Upper lobe of left lung (tissue), 6 donors: ENCODE measurements at regions not wholly inside any gene's neighbourhood (a gene's known extent, or its start where the extent isn't known, plus 50 kb on each side); places are given as distances from the start of the nearest gene placed in this dataset.
"Not testable (repeated sequence)": the region's sequence is repeated elsewhere in the genome, so short reads cannot be mapped to it uniquely, and the experiment has no call there.

Experiments
- ATAC-seq, 2 donors: fragments of 200-7000 bp; cut with Tn5 transposase; one replicate each; pipeline ENCODE4 v1.9.1; 2022; ENCODE audit warnings: mild to moderate bottlenecking in 2 of 2, moderate library complexity in 2 of 2; ENCODE audit not compliant: low FRiP score in 2 of 2
- DNase-seq, 2 donors: peaks; one replicate each; pipeline ENCODE4 v3.0.0-alpha.2; 2019 to 2020
- H3K27ac ChIP-seq, 4 donors: fragments of 200-600 bp; sonication (generic); one replicate each; pipeline ENCODE4 v1.5.1; 2016 to 2019
- H3K27me3 ChIP-seq, 4 donors: fragments of 200-600 bp; sonication (generic); one replicate each; pipeline ENCODE4 v1.5.1; 2017 to 2019
- H3K36me3 ChIP-seq, 4 donors: fragments of 200-600 bp; sonication (generic); one replicate each; pipeline ENCODE4 v1.5.1; 2016 to 2019
- H3K4me1 ChIP-seq, 4 donors: fragments of 200-600 bp; sonication (generic); one replicate each; pipeline ENCODE4 v1.5.1; 2018 to 2019
- H3K4me3 ChIP-seq, 4 donors: fragments of 200-600 bp; sonication (generic); one replicate each; pipeline ENCODE4 v1.5.1; 2017 to 2019; ENCODE audit warnings: mild to moderate bottlenecking in 2 of 4, moderate library complexity in 1 of 4
- H3K9me3 ChIP-seq, 4 donors: fragments of 200-600 bp; sonication (generic); one replicate each; pipeline ENCODE4 v1.5.1; 2018 to 2019
- EP300 ChIP-seq, 4 donors: sonication (generic); formaldehyde crosslinking; IDR thresholded peaks; one replicate each; pipeline ENCODE4 v1.5.1; 2017; ENCODE audit warnings: antibody characterized with exemption in 4 of 4, control low read depth in 2 of 4
- POLR2A ChIP-seq, 4 donors: fragments of 450-650 bp; IDR thresholded peaks; one replicate each; pipeline ENCODE4 v1.5.1; 2016 to 2017; ENCODE audit warnings: antibody characterized with exemption in 4 of 4, mild to moderate bottlenecking in 2 of 4
- POLR2AphosphoS5 ChIP-seq, 2 donors: sonication (generic); formaldehyde crosslinking; IDR thresholded peaks; one replicate each; pipeline ENCODE4 v1.5.1; 2017; ENCODE audit warnings: antibody characterized with exemption in 2 of 2
- WGBS, 2 donors: methylation state at CpG; one replicate each; pipeline ENCODE4 v1.1.5; 2017 to 2018; 5-methylcytosine and 5-hydroxymethylcytosine counted together
- TF ChIP-seq, protein P1 (sequence below), 6 experiments: fragments of 450-650 bp in 4 of 6; fragments of 200-600 bp in 2 of 6; sonication (generic) in 2 of 6; IDR thresholded peaks; one replicate each; pipeline ENCODE4 v1.5.1; 2016 to 2019; ENCODE audit warnings: antibody characterized with exemption in 6 of 6
- donor health status: DM: no; HTN: no; CAD: no; lungs with moderate emphysema.
- donor health status: DM: no; HTN: yes; CAD: no; lungs with severe emphysema.

DNA sequence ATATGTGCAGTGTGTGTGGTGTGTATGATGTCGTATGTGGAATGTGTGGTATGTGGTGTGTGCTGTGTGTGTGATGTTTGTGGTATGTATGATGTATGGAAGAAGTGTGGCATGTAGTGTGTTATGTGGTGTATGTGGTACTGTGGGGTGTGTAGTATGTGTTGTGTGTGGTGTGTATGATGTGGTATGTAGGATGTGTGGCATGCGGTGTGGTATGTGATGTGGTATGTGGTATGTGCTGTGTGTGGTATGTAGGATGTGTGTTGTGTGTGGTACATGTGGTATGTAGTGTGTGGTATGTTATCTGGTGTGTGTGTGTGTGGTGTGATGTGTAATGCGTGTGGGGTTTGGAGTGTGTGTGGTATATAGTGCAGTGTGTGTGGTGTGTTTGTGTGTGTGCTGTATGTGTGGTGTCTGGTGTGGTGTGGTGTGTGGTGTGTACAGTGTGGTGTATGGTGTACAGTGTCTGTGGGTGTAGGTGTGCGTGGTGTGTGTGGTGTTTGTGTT is 129.6 kb downstream of the ATP6V0E2 start:
- DNase-seq = no peak
- ATAC-seq = peak; percentile 49 to 77
- H3K9me3 ChIP-seq = no peaks in the 10 kb centered on the region
- TF ChIP-seq, protein P1, sequence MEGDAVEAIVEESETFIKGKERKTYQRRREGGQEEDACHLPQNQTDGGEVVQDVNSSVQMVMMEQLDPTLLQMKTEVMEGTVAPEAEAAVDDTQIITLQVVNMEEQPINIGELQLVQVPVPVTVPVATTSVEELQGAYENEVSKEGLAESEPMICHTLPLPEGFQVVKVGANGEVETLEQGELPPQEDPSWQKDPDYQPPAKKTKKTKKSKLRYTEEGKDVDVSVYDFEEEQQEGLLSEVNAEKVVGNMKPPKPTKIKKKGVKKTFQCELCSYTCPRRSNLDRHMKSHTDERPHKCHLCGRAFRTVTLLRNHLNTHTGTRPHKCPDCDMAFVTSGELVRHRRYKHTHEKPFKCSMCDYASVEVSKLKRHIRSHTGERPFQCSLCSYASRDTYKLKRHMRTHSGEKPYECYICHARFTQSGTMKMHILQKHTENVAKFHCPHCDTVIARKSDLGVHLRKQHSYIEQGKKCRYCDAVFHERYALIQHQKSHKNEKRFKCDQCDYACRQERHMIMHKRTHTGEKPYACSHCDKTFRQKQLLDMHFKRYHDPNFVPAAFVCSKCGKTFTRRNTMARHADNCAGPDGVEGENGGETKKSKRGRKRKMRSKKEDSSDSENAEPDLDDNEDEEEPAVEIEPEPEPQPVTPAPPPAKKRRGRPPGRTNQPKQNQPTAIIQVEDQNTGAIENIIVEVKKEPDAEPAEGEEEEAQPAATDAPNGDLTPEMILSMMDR (IDR thresholded peaks at IDR 0.05) = no peak
- TF ChIP-seq POLR2AphosphoS5 (IDR thresholded peaks at IDR 0.05) (no peak), POLR2A (IDR thresholded peaks at IDR 0.05) (no peak), EP300 (IDR thresholded peaks at IDR 0.05) (no peak)
- H3K4me1 ChIP-seq = no peaks in the 10 kb centered on the region
- H3K36me3 ChIP-seq = no peaks in the 10 kb centered on the region
- H3K27me3 ChIP-seq = no peaks in the 10 kb centered on the region
- WGBS, 2 donors = 54 to 57% methylated on average over 4 of the region's 4 CpGs
- H3K4me3 ChIP-seq = no peak overlapping the region
- no peak overlapping the region for H3K27ac ChIP-seq

DNA sequence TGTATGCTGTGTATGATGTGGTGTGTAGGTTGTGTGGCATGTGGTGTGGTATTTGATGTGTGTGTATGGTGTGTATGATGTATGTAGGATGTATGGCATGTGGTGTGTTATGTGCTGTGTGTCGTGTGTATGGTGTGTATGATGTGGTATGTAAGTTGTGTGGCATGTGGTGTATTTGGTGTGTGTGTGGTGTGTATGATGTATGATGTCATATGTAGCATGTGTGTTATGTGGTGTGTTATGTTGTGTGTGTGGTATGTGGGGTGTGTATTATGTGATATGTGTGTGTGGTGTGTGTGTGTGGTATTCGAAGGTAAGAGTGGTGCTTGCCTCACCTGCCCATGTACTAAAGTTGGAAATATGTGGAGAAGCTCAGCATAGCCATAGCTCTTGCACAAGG is 130.2 kb downstream of the ATP6V0E2 start:
- H3K9me3 ChIP-seq, H3K4me1 ChIP-seq, H3K27me3 ChIP-seq, H3K4me3 ChIP-seq, H3K27ac ChIP-seq, H3K36me3 ChIP-seq, ATAC-seq, DNase-seq: not testable (repeated sequence)
- 93 to 97% methylated on average over 2 of the region's 2 CpGs for whole genome bisulfite sequencing, 2 donors

DNA sequence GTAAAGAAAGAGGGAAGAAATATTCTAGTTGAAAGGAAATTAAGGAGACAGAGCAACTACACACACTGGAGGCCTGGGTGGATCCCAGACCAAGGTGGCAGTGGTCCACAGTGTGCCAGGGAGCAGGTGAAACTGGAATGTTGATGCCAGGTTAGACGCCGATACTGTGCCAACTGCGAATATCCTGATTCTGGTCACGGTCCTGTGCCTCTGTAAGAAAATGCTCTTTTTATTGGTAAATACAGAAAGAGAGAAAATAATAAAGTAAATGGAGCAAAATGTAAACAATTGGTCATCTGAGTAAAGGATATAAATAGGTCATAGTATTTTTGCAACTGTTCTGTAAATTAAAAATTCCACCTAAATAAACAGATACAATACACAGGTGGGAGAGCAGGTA is 131.1 kb downstream of the ATP6V0E2 start:
- not testable (repeated sequence) for H3K4me1 ChIP-seq, H3K9me3 ChIP-seq, ATAC-seq, H3K36me3 ChIP-seq, DNase-seq, H3K27ac ChIP-seq, H3K4me3 ChIP-seq, H3K27me3 ChIP-seq
- WGBS, 2 donors = 88 to 94% methylated on average over 4 of the region's 4 CpGs

DNA sequence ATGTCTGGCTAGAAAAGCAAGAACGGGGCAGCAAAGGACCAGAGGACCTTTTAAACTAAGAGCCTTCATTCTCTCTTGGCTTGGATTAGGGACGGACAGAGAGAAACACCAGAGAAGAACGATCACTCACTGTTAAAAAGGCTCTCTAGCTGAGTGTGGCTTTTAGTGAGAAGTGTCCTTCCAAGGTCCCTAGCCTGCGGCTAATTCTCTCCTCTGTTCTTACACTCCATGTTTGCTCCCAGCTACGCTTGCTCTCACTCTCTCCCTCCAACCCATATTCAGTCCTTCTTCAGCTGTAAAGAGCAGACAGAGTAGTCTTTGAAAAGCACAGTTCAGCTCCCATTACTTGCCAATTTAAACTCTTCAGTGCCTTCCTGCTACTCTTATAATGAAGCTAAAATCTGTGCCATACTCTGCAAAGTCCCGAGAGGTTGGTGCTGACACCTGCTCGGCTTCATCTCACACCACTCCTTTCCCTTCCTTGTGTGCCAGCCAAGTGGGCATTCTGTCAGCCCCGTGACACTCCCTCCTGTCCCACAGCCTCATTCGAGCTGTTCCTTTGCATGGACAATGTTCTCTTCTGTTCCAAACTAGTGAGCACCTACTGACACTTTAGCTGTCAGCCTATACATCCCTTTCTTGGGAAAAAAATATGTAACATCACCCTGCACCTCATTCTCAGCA is 136.0 kb downstream of the ATP6V0E2 start:
- H3K36me3 ChIP-seq, H3K27me3 ChIP-seq, H3K4me1 ChIP-seq, H3K27ac ChIP-seq, DNase-seq, H3K4me3 ChIP-seq, H3K9me3 ChIP-seq, ATAC-seq: not testable (repeated sequence)
- WGBS, 2 donors = 73 to 88% methylated on average over 5 to 6 of the region's 9 CpGs

DNA sequence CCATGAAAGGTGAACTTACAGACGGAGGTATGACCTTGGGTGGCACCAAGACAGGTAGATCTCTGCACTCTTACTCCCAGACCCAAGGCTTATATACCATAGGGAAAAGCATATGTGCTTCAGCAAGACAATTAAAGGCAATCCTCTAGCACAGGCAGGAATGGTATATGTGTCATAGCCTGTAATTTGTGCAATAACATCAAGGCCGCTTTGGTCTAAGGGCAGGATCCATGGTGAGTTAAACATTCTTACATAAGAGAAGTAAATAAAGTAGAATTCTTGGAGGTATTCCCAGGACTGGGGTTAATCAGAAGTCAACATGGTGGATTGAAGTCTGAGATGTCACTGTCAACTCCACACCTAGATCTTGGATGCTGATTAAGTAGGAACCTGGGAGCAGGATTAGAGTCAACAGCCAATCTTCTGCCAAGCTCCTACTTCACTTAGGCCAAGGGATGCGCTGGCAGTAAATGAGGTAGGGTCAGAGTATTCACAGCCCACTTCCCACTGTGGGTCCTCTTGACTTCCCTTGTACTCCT is 143.0 kb downstream of the ATP6V0E2 start:
- 85 to 90% methylated on average over 3 of the region's 3 CpGs for WGBS, 2 donors
- not testable (repeated sequence) for H3K27ac ChIP-seq, H3K36me3 ChIP-seq, DNase-seq, H3K27me3 ChIP-seq, H3K4me3 ChIP-seq, H3K4me1 ChIP-seq, H3K9me3 ChIP-seq
- ATAC-seq = peak in 1 of 2 donors; percentile 27

DNA sequence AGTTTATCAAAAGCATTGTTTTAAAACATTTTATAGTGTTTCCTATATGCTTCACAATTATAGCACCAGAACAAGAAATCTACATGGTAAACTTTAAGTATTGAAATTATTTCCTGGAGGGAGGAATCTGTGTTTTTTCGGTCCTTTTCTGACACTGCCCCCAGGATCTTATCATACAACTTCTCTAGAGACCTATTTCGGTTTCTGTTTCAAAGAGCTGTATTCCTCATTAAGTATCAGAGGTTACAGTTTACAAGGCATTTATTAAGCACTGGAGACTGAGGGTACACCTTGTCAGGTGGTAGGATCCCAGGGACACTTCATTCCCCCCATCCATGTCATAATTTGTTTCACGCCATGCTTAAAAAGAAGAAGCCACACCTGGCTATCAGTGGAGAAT is 146.4 kb downstream of the ATP6V0E2 start:
- not testable (repeated sequence) for H3K9me3 ChIP-seq, H3K36me3 ChIP-seq, H3K4me1 ChIP-seq, H3K27ac ChIP-seq, H3K4me3 ChIP-seq, DNase-seq, H3K27me3 ChIP-seq, ATAC-seq
- 79 to 83% methylated on average over 3 of the region's 3 CpGs for WGBS, 2 donors

DNA sequence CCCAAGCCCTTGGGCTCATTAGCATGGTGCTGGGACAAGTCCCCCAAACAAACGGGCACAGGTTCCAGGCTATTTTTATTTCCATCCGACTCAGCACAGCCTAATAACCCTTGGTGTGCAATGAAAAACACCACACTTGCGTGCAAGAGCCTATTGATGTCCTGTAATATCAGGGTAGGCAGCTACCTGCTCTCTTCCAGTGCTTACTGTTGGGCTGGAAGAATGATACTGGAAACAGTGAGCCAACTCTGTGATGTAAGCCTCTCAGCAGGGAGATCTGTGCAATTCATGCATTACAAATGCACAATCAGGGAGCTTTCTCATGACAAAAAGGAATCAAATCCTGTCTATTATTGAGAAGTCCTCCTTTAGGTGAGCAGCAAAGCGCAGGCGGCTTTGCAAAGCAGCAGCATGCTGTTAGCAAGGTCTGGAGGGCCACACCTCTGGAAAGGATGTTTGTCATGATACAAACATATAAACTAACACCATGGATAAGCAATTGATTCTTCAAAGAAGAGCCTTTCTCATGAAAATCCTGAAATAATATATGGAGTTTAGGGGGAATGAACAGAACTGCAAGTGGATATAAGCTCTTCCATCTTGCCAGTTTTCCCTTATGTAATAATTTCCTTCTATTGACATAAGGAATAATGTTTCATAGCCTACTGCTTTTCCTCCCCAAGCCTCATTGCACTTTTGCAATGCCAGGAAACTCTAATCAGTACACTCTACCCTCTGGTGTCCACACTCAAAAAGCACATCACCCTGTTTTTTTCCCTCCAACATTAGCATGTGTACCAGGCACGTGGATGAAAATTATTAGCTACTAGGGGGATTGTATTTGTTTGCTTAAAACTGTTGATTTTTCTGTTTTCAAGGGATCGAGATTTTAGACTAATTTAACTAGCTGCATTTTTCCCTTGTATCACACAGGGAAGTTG is 151.1 kb downstream of the ATP6V0E2 start:
- not testable (repeated sequence) for H3K4me3 ChIP-seq, H3K9me3 ChIP-seq, H3K4me1 ChIP-seq, H3K27me3 ChIP-seq, ATAC-seq, H3K36me3 ChIP-seq, DNase-seq, H3K27ac ChIP-seq
- 71 to 96% methylated on average over 4 to 5 of the region's 7 CpGs for WGBS, 2 donors

DNA sequence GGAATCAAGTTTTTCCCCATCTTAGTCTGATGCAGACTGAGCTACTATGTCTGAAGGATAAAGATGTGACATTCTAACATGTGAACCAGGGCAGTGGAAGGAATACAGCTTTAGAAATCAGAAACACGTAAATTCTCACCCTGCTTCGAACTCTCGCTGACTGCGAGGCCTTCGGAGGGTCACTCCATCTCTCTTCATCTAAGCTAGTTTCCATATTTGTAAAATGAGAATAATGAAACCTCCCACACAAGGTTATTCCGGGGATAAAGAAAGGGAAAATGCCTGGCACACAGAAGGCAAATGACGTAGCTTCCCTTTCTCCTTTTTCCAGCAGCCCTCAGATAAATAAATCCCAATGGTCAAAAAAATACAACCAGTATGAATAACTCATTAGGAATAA is 152.0 kb downstream of the ATP6V0E2 start:
- WGBS, 2 donors = 81 to 88% methylated on average over 7 of the region's 7 CpGs
- ATAC-seq, H3K27me3 ChIP-seq, H3K36me3 ChIP-seq, H3K4me1 ChIP-seq, DNase-seq, H3K4me3 ChIP-seq, H3K27ac ChIP-seq, H3K9me3 ChIP-seq: not testable (repeated sequence)

DNA sequence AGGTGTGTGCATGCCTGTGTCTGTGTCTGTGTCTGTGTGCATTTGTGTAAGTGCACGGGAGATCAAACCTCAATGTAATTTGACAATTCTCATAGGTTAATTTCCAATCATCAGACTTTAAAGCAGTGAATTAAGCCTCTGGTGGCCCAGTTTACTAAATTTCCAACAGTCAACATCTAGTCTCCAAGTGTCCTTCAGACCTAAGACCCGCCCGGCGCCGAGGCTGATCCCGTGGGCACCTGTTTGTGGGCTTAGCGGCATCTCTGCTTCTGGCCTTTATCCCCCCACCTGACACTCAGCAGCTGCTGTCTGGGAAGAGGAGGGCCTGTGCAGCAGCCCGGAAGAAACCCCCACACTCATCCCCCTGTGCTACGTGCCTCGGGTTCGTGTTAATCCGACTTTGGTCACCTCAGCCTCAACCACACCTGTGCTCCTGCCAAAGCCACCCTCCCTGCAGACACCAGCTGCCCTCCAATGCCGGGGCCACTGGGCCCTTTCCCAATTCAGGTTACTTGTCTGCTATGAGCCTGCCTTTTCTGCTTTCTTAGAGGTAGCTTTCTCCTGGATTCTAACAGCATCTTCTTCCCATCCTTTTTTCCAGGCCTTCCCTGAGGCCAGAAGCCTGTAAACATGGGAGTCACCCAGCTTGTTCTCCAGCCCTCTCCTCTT is 154.7 kb downstream of the ATP6V0E2 start:
- H3K27me3 ChIP-seq, H3K9me3 ChIP-seq, H3K27ac ChIP-seq, H3K4me3 ChIP-seq, H3K36me3 ChIP-seq, H3K4me1 ChIP-seq: not testable (repeated sequence)
- 89 to 91% methylated on average over 9 of the region's 13 CpGs for WGBS, 2 donors
- ATAC-seq (peak in 1 of 2 donors; percentile 57), DNase-seq (peak in 1 of 2 donors; percentile 85)

DNA sequence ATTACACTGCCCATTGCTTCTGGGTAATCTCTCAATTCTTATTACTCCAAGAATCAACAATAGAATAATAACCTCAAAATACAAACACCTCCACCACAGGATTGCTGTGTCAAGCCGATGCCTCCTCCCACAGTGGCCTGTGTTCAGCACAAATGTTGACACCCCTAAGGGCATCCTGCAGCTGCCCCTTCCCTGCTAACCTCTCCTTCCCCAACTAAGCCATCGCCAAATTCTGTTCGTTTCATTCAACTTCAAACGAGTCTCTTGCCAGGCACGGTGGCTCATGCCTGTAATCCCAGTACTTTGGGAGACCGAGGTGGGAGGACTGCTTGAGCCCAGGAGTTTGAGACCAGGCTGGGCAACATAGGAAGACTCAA is 155.2 kb downstream of the ATP6V0E2 start:
- not testable (repeated sequence) for H3K36me3 ChIP-seq, H3K27me3 ChIP-seq, H3K4me1 ChIP-seq, DNase-seq, H3K27ac ChIP-seq, H3K4me3 ChIP-seq, ATAC-seq, H3K9me3 ChIP-seq
- WGBS, 2 donors = 88 to 89% methylated on average over 6 of the region's 6 CpGs

DNA sequence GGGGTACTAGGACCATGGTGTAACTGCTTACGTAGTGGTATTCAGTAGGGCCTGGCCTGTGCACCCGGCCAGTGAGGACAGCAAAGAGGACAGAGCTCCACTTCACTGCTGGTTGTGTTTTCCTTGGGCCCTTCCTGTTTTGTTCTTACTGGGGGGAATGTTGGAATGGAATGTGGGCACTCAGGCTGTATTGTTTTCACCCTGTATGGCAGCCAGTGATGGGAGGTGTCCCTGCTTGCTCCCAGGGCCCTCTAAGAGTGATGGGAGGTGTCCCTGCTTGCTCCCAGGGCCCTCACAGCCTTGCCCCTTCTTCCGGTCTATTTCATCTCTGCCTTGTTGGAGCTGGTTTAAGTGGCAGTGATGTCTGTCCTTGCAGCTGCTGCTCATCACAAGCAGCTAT is 158.0 kb downstream of the ATP6V0E2 start:
- not testable (repeated sequence) for DNase-seq, H3K9me3 ChIP-seq, H3K4me3 ChIP-seq, H3K27ac ChIP-seq, H3K36me3 ChIP-seq, H3K4me1 ChIP-seq, H3K27me3 ChIP-seq
- WGBS, 2 donors = 66 to 71% methylated on average over 3 of the region's 3 CpGs
- peak in 1 of 2 donors; percentile 55 for ATAC-seq
